ENCODE measurements at regions not wholly inside any gene's neighbourhood (a gene's known extent, or its start where the extent isn't known, plus 50 kb on each side); places are given as distances from the start of the nearest gene placed in this dataset.

DNA sequence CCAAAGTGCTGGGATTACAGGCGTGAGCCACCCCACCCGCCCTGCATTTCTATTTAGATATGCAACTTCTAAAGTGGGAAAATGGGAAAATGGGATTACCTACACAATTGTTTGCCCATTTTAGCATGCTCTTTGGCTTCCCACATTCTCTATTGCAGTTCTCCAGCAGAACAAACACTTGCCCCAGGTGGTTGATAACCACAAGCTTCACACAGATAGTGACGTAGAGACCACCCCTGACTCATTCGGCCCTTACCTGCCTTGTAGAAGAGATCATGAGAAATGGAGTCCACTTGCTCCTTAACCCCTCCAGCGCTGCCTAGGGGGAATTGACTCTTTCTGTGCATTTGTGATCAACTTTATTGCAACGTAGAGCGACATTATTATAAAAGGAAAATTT lies 83.2 kb upstream of the RAP2B start:
- TF ChIP-seq, protein P1, sequence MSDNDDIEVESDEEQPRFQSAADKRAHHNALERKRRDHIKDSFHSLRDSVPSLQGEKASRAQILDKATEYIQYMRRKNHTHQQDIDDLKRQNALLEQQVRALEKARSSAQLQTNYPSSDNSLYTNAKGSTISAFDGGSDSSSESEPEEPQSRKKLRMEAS (IDR thresholded peaks at IDR 0.05): no peak
- no peak for TF ChIP-seq RAD21 (IDR thresholded peaks at IDR 0.05; ENCODE audit: low read depth)
- no peak for TF ChIP-seq TAF1 (IDR thresholded peaks at IDR 0.05; ENCODE audit: low read depth)
- TF ChIP-seq NFIC (IDR thresholded peaks at IDR 0.05): no peak
- no peak for TF ChIP-seq YY1 (IDR thresholded peaks at IDR 0.05; ENCODE audit: low read depth)
- no peak for TF ChIP-seq CEBPB (IDR thresholded peaks at IDR 0.05)
- no peak for TF ChIP-seq EP300 (IDR thresholded peaks at IDR 0.05; ENCODE audit: borderline replicate concordance)
- TF ChIP-seq, protein P2, sequence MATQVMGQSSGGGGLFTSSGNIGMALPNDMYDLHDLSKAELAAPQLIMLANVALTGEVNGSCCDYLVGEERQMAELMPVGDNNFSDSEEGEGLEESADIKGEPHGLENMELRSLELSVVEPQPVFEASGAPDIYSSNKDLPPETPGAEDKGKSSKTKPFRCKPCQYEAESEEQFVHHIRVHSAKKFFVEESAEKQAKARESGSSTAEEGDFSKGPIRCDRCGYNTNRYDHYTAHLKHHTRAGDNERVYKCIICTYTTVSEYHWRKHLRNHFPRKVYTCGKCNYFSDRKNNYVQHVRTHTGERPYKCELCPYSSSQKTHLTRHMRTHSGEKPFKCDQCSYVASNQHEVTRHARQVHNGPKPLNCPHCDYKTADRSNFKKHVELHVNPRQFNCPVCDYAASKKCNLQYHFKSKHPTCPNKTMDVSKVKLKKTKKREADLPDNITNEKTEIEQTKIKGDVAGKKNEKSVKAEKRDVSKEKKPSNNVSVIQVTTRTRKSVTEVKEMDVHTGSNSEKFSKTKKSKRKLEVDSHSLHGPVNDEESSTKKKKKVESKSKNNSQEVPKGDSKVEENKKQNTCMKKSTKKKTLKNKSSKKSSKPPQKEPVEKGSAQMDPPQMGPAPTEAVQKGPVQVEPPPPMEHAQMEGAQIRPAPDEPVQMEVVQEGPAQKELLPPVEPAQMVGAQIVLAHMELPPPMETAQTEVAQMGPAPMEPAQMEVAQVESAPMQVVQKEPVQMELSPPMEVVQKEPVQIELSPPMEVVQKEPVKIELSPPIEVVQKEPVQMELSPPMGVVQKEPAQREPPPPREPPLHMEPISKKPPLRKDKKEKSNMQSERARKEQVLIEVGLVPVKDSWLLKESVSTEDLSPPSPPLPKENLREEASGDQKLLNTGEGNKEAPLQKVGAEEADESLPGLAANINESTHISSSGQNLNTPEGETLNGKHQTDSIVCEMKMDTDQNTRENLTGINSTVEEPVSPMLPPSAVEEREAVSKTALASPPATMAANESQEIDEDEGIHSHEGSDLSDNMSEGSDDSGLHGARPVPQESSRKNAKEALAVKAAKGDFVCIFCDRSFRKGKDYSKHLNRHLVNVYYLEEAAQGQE (IDR thresholded peaks at IDR 0.05; ENCODE audit: low read depth): no peak
- no peak for TF ChIP-seq EGR1 (IDR thresholded peaks at IDR 0.05)
- no peak for TF ChIP-seq USF1 (IDR thresholded peaks at IDR 0.05)
- no peak for TF ChIP-seq TCF12 (IDR thresholded peaks at IDR 0.05; ENCODE audit: low read depth)
- TF ChIP-seq CREB1 (IDR thresholded peaks at IDR 0.05; ENCODE audit: low read depth): no peak
- no peak for TF ChIP-seq ZBTB7A (IDR thresholded peaks at IDR 0.05; ENCODE audit: low read depth)

Measured in Ishikawa (cell line).